ENCODE measurements at regions not wholly inside any gene's neighbourhood (a gene's known extent, or its start where the extent isn't known, plus 50 kb on each side); places are given as distances from the start of the nearest gene placed in this dataset.

- in situ Hi-C loops (cut with MboI; ENCODE audit: low sequenced_read_pairs in 4 of 4) (no loop called here), intact Hi-C loops (cut with DNase I; ENCODE audit: low total_unique reads) (no loop called here)
- ATAC-seq (no peak), DNase-seq (no peak)
- Histone ChIP-seq H3K4me1 (no peaks in the 10 kb centered on the region), H3K4me3 (no peak overlapping the region), H3K36me3 (no peaks in the 10 kb centered on the region), H3K9me3 (no peaks in the 10 kb centered on the region), H3K27me3 (no peaks in the 10 kb centered on the region), H3K27ac (no peak overlapping the region)
- TF ChIP-seq POLR2A (IDR thresholded peaks at IDR 0.05) (no peak), CTCF (IDR thresholded peaks at IDR 0.05 in 4 of 5, conservative IDR thresholded peaks at IDR 0.05 in 1 of 5) (no peak)
These were observed 289.5 kb downstream of the SLC4A3 start for GRCh38 chr2:219916726-219917440.

- H3K4me3 ChIP-seq, result no peak overlapping the region
- H3K4me1 ChIP-seq, result no peaks in the 10 kb centered on the region
- no peaks in the 10 kb centered on the region for H3K36me3 ChIP-seq
- H3K27me3 ChIP-seq, result no peaks in the 10 kb centered on the region
- intact Hi-C loops (cut with DNase I; ENCODE audit: low total_unique reads) (no loop called here), in situ Hi-C loops (cut with MboI; ENCODE audit: low sequenced_read_pairs in 4 of 4) (no loop called here)
- no peak for DNase-seq
- H3K9me3 ChIP-seq, result no peaks in the 10 kb centered on the region
- TF ChIP-seq POLR2A (IDR thresholded peaks at IDR 0.05) (no peak), CTCF (IDR thresholded peaks at IDR 0.05 in 4 of 5, conservative IDR thresholded peaks at IDR 0.05 in 1 of 5) (no peak)
- no peak overlapping the region for H3K27ac ChIP-seq
- no peak for ATAC-seq
These were observed 290.8 kb downstream of the SLC4A3 start for GRCh38 chr2:219918254-219918653.

- DNase-seq (no peak), ATAC-seq (no peak)
- Histone ChIP-seq H3K36me3 (no peaks in the 10 kb centered on the region), H3K27ac (no peak overlapping the region), H3K4me1 (no peaks in the 10 kb centered on the region), H3K9me3 (no peaks in the 10 kb centered on the region), H3K4me3 (no peak overlapping the region), H3K27me3 (no peaks in the 10 kb centered on the region)
- no peak for TF ChIP-seq CTCF (IDR thresholded peaks at IDR 0.05 in 4 of 5, conservative IDR thresholded peaks at IDR 0.05 in 1 of 5)
- TF ChIP-seq POLR2A (IDR thresholded peaks at IDR 0.05), result no peak
- in situ Hi-C loops (cut with MboI; ENCODE audit: low sequenced_read_pairs in 4 of 4), result no loop called here
- intact Hi-C loops (cut with DNase I; ENCODE audit: low total_unique reads), result no loop called here
These were observed 291.5 kb downstream of the SLC4A3 start for GRCh38 chr2:219918944-219919343.

GRCh38 chr2:219919506-219919905, 292.1 kb downstream of the SLC4A3 start:
- TF ChIP-seq POLR2A (IDR thresholded peaks at IDR 0.05) (no peak), CTCF (IDR thresholded peaks at IDR 0.05 in 4 of 5, conservative IDR thresholded peaks at IDR 0.05 in 1 of 5) (no peak)
- in situ Hi-C loops (cut with MboI; ENCODE audit: low sequenced_read_pairs in 4 of 4) (no loop called here), intact Hi-C loops (cut with DNase I; ENCODE audit: low total_unique reads) (no loop called here)
- no peaks in the 10 kb centered on the region for H3K36me3 ChIP-seq
- H3K9me3 ChIP-seq, result no peaks in the 10 kb centered on the region
- H3K4me1 ChIP-seq, result no peaks in the 10 kb centered on the region
- DNase-seq (no peak), ATAC-seq (no peak)
- no peak overlapping the region for H3K4me3 ChIP-seq
- no peak overlapping the region for H3K27ac ChIP-seq
- H3K27me3 ChIP-seq, result no peaks in the 10 kb centered on the region

GRCh38 chr2:219929835-219930234, 302.4 kb downstream of the SLC4A3 start:
- no peaks in the 10 kb centered on the region for H3K4me1 ChIP-seq
- DNase-seq (no peak), ATAC-seq (no peak)
- TF ChIP-seq POLR2A (IDR thresholded peaks at IDR 0.05) (no peak), CTCF (IDR thresholded peaks at IDR 0.05 in 4 of 5, conservative IDR thresholded peaks at IDR 0.05 in 1 of 5) (no peak)
- in situ Hi-C loops (cut with MboI; ENCODE audit: low sequenced_read_pairs in 4 of 4) (no loop called here), intact Hi-C loops (cut with DNase I; ENCODE audit: low total_unique reads) (no loop called here)
- H3K27ac ChIP-seq, result no peak overlapping the region
- no peaks in the 10 kb centered on the region for H3K36me3 ChIP-seq
- no peaks in the 10 kb centered on the region for H3K9me3 ChIP-seq
- H3K4me3 ChIP-seq, result no peak overlapping the region
- H3K27me3 ChIP-seq, result no peaks in the 10 kb centered on the region

All from gastrocnemius medialis (tissue), 4 donors.